GM12891 (cell line): ENCODE measurements at regions not wholly inside any gene's neighbourhood (a gene's known extent, or its start where the extent isn't known, plus 50 kb on each side); places are given as distances from the start of the nearest gene placed in this dataset.

Experiments used
- POLR2A ChIP-seq: IDR thresholded peaks from 2 replicates; pipeline ENCODE4 v1.6.1; 2011; ENCODE audit warnings: low read depth, low read length, control low read depth
- POLR2AphosphoS5 ChIP-seq: IDR thresholded peaks from 2 replicates; pipeline ENCODE4 v1.6.1; 2011; ENCODE audit warnings: low read depth, low read length, control low read depth
- SPI1 ChIP-seq: IDR thresholded peaks from 2 replicates; pipeline ENCODE4 v1.6.1; 2011; ENCODE audit warnings: low read depth, low read length, control low read depth
- TAF1 ChIP-seq: IDR thresholded peaks from 2 replicates; pipeline ENCODE4 v1.6.1; 2011; ENCODE audit warnings: low read depth, low read length, control low read depth

- TF ChIP-seq POLR2AphosphoS5: no peak
- TF ChIP-seq TAF1: no peak
- TF ChIP-seq POLR2A: no peak
- TF ChIP-seq SPI1: no peak
Measured at GRCh38 chr5:68803881-68804319, 289.9 kb upstream of the SLC30A5 start.
